DMS153 treated with DMSO at 0.1 percent for 48 hours (cell line): ENCODE measurements at regions not wholly inside any gene's neighbourhood (a gene's known extent, or its start where the extent isn't known, plus 50 kb on each side); places are given as distances from the start of the nearest gene placed in this dataset.
A peak's percentile ranks its signal among the peaks of the same experiment; 100 is the strongest.

Source experiments
- DNase-seq: peaks from one replicate; lab custom pipeline; 2025; ENCODE audit not compliant: unreplicated experiment; lab: John Stamatoyannopoulos, UW

DNA sequence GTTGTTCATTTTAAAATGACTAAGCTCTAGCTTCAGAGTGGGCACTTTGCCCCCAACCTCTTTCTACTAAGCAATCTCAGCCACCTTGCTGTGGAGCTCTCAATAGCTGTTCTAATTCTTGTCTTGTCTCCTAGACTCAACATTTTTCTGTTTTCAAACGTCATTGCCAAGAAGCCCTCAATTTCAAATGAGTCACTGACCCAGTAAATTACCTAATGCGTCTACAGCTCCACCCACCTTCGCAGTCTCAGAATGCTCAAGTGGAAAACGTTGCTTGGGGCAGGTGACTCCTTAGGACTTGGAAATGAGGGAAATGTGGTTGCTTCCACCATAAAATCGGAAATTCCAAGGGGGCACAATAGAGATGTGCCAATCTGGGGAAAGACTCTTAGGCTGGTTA is 59.0 kb downstream of the ING2 start:
- DNase-seq, result no peak

DNA sequence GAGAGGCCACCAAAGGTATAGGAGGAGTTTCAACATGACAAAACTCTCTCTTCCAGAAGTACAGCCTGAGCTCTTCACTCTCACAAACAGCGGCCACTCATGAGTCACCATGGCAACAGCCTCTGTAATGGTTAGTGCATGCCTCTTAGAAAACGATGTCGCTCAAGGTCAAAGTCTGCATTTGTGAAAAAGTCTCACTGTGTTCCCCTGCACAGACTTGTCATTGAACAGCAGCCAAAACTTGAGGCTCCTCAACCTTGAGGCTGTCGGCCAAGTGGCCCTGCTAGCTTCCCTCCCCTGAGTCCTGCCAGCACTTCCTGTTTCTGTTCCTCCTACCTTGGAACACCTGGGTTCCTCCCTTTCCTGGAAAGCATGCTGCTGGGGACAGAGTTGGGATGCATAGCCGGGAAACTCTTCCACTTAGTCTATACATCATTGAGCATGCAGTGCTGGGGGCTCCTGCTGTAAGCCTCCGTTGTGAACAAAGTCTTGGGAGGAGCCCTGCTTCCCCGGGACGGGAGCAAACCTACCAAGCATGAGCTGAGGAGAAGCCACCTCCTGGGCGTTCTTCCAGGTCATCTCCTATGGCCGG is 66.6 kb downstream of the ING2 start:
- peak; percentile 72 for DNase-seq

DNA sequence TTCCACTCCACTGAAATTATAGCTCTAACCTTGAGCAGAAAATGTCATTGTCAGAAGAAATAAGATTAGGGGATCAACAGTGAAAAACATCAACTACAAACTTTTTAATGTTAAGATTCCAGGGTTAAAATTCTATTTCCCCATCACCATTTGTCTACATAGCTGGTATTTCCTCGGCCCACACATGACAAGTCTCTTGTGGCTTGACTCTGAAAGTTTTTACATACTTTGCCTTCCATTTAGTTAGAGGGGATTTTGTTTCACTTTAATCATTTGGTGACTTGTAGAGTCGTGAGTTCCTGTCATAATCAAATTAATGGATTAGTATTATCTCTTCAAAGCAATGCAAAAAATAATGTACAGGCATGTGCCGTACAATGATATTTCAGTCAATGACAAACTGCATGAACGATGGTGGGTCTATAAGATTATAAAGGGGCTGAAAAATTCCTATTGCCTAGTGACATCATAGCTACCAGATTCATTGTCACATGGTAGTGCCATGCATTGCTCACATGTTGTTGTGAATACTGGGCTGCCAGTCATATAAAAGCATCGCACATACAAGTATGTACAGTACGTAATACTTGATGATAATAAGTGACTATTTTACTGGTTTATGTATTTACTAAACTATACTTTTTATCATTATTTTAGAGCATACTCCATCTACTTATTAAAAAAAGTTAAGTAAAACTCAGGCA is 72.0 kb downstream of the ING2 start:
- no peak for DNase-seq

DNA sequence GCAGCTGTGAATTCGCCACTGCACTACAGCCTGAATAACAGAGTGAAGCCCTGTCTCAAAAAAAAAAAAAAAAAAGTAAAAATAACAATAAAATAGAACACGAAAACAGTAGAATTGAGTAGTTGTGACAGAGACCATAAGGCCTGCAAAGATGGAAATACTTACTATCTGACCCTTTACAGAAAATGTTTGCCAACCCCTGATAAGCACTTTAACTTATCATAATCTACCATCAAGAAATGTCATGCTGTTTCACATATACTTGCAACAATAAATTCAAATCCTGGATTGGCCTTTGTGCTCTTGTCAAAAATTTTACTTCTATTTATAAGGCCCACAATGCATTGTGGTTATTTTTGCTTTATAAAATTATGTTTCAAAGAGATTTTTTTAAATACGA is 75.5 kb downstream of the ING2 start:
- DNase-seq, result no peak

DNA sequence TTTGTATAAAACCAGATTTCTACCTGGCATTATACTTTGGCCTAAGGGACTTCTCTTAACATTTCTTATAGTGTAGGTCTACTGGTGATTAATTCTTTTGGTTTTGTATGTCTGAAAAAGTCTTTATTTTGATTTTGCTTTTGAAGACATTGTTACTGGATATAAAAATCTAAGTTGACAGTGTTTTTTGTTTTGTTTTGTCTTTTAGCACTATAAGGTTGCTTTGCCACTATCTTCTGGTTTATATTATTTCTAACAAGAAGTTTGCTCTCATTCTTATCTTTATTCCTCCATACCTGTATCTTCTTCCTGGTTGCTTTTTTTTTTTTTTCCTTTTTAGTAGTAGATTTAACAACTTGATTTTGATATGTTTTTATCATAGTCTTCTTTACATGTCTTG is 76.0 kb downstream of the ING2 start:
- DNase-seq, result no peak

DNA sequence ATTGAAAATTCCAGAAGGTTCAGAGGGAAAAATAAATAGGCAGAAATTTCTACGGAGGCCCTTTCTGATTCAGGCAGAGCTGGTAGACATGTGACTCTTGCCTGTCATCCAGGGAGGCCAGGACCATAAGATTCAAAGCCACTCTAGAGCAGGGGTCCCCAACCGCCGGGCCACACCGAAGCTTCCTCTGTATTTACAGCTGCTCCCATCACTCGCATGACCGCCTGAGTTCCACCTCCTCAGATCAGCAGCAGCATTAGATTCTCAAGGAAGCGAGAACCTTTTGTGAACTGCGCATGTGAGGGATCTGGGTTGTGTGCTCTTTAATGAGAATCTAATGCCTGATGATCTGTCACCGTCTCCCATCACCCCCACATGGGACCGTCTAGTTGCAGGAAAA is 72.2 kb downstream of the RWDD4 start:
- DNase-seq, result no peak

DNA sequence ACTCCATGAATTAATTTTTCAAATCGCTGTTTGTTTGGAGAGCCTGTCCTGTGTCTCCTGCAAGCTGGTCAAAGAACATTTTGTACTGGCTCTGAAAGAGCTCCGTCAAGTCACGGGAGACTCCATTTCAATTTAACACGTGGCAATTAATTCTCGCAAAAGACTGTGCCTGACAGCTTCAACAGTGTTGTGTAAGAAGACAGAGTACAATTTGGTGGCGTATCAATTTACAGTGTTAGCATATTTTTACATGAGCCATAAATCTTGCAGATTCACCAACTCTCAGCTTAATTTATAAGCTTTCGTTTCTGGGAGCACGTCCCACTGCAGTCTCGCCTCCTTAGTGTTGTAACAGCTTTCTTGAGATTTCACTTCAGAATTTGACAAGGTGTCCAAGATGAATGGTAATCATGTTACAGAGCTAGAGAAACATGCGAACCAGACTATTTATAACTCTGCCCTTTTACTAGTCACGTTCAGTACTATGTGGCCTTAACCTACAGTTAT is 70.8 kb downstream of the RWDD4 start:
- DNase-seq, result no peak

DNA sequence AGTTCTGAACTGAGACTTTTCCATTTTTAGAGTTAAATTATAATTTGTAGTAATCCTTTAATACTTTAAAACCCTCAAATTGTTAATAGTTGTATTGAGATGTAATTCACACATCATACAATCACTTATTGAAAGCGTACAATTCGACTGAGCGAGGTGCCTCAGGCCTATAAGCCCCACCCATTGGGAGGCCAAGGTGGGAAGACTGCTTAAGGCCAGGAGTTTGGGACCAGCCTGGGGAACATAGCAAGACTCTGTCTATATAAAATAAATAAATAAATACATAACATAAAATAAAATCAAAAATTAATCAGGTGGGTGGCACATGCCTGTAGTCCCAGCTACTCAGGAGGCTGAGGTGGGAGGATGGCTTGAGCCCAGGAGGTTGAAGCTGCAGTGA is 70.3 kb downstream of the RWDD4 start:
- no peak for DNase-seq

DNA sequence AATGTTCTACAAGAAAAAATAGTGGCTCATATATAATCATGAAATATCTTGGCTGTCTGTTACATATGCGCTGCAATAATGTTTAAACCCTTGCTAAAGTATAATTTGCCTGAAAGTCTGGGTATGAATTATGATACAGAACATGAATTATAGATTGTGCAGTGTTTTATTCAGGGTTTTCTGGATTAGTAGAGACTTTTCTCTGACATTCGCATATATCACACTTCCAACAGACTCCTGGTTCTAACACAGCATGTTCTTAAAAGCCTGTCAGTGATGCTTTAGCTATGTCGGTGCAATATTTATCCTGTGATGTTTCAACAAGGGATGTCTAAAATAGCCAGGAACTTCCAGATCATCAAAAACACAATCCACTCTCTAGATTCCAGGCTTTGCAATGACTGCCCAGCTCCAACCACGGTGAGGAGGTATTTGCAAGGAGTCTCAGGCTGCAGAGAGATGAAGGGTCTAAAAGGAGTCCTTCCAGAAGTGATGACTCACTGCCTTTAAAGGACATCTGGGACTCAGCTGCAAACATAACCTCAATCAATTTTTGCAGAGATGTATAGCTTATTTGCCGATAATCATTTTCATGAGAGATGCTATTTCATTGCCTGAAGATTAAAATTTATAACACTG is 69.4 kb downstream of the RWDD4 start:
- DNase-seq, result no peak
